ENCODE measurements at regions not wholly inside any gene's neighbourhood (a gene's known extent, or its start where the extent isn't known, plus 50 kb on each side); places are given as distances from the start of the nearest gene placed in this dataset.

GRCh38 chr3:4060603-4061002, 242.6 kb upstream of the SETMAR start:
- TF ChIP-seq CTCF (IDR thresholded peaks at IDR 0.05) (no peak), POLR2A (IDR thresholded peaks at IDR 0.05) (no peak), EP300 (IDR thresholded peaks at IDR 0.05) (no peak), POLR2AphosphoS5 (IDR thresholded peaks at IDR 0.05) (no peak)
